ENCODE measurements at regions not wholly inside any gene's neighbourhood (a gene's known extent, or its start where the extent isn't known, plus 50 kb on each side); places are given as distances from the start of the nearest gene placed in this dataset.

- H3K27ac Mint-ChIP-seq (ENCODE audit: unreplicated experiment), result no peak overlapping the region
- H3K4me1 Mint-ChIP-seq, result no peaks in the 10 kb centered on the region
- TF ChIP-seq CTCF (conservative IDR thresholded peaks at IDR 0.05), result no peak
- no peak for DNase-seq (ENCODE audit: low read depth, low spot score)
- no peaks in the 10 kb centered on the region for H3K36me3 Mint-ChIP-seq (ENCODE audit: low read depth)
- H3K27me3 Mint-ChIP-seq (ENCODE audit: low read depth), result peaks cover 5% of the 10 kb centered on the region
- no peak overlapping the region for H3K4me3 Mint-ChIP-seq
- H3K9me3 Mint-ChIP-seq, result no peaks in the 10 kb centered on the region
Observed at GRCh38 chr16:66294507-66294906, 72.0 kb upstream of the CDH5 start.

- Mint-ChIP-seq H3K27me3 (ENCODE audit: low read depth) (peaks cover 5% of the 10 kb centered on the region), H3K4me3 (no peak overlapping the region), H3K4me1 (no peaks in the 10 kb centered on the region), H3K36me3 (ENCODE audit: low read depth) (no peaks in the 10 kb centered on the region), H3K9me3 (no peaks in the 10 kb centered on the region), H3K27ac (ENCODE audit: unreplicated experiment) (no peak overlapping the region)
- no peak for TF ChIP-seq CTCF (conservative IDR thresholded peaks at IDR 0.05)
- no peak for DNase-seq (ENCODE audit: low read depth, low spot score)
Observed at GRCh38 chr16:66293932-66294331, 72.6 kb upstream of the CDH5 start.

- H3K27ac Mint-ChIP-seq (ENCODE audit: unreplicated experiment), result no peak overlapping the region
- H3K9me3 Mint-ChIP-seq, result no peaks in the 10 kb centered on the region
- no peak for DNase-seq (ENCODE audit: low read depth, low spot score)
- no peak overlapping the region for H3K4me3 Mint-ChIP-seq
- peaks cover 5% of the 10 kb centered on the region for H3K27me3 Mint-ChIP-seq (ENCODE audit: low read depth)
- no peaks in the 10 kb centered on the region for H3K4me1 Mint-ChIP-seq
- H3K36me3 Mint-ChIP-seq (ENCODE audit: low read depth), result no peaks in the 10 kb centered on the region
- no peak for TF ChIP-seq CTCF (conservative IDR thresholded peaks at IDR 0.05)
Observed at GRCh38 chr16:66293207-66293735, 73.2 kb upstream of the CDH5 start.

GRCh38 chr16:66292241-66292935 lies 74.1 kb upstream of the CDH5 start:
- no peak for DNase-seq (ENCODE audit: low read depth, low spot score)

GRCh38 chr16:66291833-66292232 lies 74.7 kb upstream of the CDH5 start:
- Mint-ChIP-seq H3K9me3 (no peaks in the 10 kb centered on the region), H3K27ac (ENCODE audit: unreplicated experiment) (no peak overlapping the region), H3K27me3 (ENCODE audit: low read depth) (peaks cover 5% of the 10 kb centered on the region), H3K36me3 (ENCODE audit: low read depth) (no peaks in the 10 kb centered on the region), H3K4me3 (no peak overlapping the region), H3K4me1 (peaks cover 5% of the 10 kb centered on the region)
- TF ChIP-seq CTCF (conservative IDR thresholded peaks at IDR 0.05), result no peak
- DNase-seq (ENCODE audit: low read depth, low spot score), result no peak

More at GRCh38 chr16:66292241-66292935, 74.1 kb upstream of the CDH5 start:
- Mint-ChIP-seq H3K27me3 (ENCODE audit: low read depth) (peaks cover 5% of the 10 kb centered on the region), H3K36me3 (ENCODE audit: low read depth) (no peaks in the 10 kb centered on the region), H3K4me3 (no peak overlapping the region), H3K4me1 (peaks cover 5% of the 10 kb centered on the region), H3K27ac (ENCODE audit: unreplicated experiment) (no peak overlapping the region), H3K9me3 (no peaks in the 10 kb centered on the region)
- no peak for TF ChIP-seq CTCF (conservative IDR thresholded peaks at IDR 0.05)
